A204.1 (cell line): ENCODE measurements at regions not wholly inside any gene's neighbourhood (a gene's known extent, or its start where the extent isn't known, plus 50 kb on each side); places are given as distances from the start of the nearest gene placed in this dataset.
"Not testable (repeated sequence)": the region's sequence is repeated elsewhere in the genome, so short reads cannot be mapped to it uniquely, and the experiment has no call there.

Experiments
- FAIRE-seq: peaks from 2 replicates; lab custom pipeline; 2012; peaks lifted over from hg19 to GRCh38; lab: Jason Lieb, UNC

DNA sequence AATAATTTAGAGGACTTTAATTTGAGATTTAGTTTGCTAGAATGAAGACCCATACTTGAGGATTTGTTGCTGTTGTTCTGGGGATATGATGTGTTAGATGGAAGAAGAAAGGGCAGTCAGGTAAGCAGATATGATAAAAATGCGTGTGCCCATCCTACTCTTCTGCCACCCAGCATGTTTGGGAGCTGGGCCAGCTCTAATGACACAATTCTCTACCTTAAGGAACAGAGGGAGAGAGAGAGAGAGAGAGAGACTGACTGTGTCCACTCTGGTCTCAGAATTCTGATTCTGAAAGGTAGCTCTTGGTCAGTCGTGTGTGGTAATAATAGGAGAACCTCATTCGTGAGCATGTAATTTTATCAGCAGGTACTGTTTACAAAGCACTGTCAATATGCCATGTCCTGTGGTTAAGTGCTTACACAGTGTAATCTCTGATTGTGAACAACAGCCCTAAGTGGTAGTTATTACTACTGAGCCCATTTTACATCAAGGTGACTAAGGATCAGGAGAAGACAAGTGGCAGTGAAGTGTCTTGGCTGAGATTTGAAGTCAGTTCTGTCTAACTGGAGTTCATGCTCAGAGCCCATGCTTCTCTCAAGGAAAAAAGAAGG lies 307.4 kb upstream of the SEMA6A start:
- FAIRE-seq = no peak

DNA sequence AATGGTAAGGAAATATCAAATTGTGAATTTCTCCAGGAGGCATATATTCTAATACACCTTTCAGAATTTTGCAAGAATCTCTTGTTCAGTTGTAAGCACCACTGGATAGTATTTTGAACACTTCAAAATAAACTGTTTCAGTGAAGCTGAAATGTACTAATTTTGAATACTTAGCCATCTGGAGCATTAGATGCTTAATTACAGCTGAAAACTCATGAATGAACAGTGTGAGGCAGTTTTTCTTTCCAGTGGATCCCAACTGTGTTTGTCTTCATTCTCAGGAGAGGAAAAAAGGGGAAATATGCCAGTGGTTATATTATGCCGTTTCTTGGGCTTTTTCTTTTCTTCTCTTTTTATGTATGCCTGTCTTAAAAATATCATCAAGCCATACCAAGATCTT lies 306.0 kb upstream of the SEMA6A start:
- no peak for FAIRE-seq

DNA sequence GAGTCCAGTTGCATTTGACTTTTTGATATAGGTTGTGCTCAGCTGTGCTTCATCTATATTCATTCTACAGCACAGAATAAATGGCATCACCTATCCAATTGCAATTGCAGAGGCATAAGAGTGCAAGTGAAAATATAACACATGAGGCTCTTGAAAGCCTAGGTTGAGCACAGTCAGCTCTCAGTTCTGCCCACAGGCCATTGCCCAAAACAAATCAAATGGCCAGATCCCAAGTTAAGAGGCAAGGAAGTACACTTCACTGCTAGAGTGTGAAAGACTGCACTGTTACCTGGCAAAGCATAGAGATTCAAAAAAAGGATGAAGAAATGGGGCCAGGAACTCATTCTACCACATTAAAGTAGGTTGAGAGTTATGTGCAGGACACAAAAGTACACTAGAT lies 305.5 kb upstream of the SEMA6A start:
- no peak for FAIRE-seq

DNA sequence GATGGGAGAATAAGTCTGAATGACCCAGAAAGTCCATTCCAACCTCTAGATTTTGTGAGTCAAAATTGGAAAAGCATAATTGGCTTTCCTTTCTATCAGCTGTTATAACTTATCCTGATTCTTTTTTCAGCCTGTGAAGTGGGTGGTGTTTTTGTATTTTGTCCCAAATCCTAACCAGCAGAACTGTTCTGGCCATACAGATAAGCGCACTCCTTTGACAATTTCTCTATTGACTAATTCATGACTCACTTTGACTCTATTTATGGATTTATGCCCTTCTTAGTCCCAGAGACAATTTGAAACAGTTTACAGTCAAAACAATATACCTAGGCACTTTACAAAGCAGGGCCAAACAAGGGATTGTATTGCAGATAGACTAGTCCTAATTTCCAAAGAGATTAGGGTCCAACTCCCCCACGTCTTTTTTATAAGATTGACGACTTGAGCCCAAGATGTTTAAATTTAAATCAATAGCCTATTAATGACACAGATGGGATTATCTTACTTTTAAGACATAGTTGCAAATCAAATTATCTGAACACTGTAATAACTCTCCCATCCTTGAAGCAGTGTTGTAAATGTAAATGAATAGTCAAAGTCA lies 301.7 kb upstream of the SEMA6A start:
- no peak for FAIRE-seq

DNA sequence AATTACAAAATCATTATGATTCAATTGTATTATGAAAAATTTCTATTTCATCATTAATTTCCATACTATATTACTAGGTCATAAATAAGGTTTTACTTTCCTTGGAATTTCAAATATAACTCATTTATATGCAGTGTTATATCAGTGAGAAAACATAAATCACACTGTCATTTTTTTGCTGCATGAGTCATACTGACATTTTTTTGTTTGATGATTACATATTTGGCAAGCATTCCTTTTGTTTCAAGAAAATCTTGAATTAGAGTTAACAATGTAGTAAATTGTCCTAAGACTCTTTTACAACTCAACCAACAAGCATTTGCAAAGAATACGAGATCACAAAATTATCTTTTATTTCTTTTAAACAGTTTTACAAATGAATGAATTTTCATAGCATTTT lies 298.4 kb upstream of the SEMA6A start:
- FAIRE-seq = no peak

DNA sequence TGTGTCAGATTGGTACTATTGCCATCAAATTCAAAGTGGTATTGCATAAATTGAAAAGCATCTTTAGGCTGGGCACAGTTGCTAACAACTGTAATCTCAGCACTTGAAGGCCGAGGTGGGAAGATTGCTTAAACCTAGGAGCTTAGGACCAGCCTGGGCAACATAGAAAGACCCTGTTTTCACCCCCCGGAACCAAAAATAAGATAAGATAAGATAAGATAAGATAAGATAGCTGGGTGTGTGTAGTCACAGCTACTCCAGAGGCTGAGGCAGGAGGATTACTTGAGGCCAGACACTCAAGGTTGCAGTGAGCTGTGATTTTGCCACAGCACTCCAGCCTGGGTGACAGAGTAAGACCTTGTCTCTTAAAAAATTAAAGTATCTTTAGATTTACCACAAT lies 297.9 kb upstream of the SEMA6A start:
- no peak for FAIRE-seq

DNA sequence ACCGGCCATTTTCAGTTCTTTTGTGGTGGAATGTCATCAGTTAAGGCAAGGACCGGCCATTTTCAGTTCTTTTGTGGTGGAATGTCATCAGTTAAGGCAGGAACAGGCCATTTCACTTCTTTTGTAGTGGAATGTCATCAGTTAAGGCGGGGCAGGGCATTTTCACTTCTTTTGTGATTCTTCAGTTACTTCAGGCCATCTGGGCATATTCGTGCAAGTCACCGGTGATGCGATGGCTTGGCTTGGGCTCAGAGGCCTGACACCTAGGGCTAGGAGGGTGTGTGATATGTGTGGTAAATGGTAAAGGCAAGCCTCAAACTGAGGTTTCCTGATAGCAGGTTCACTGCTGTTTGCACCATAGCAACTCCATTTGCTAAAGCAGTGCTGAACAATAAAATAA lies 293.2 kb upstream of the SEMA6A start:
- not testable (repeated sequence) for FAIRE-seq

DNA sequence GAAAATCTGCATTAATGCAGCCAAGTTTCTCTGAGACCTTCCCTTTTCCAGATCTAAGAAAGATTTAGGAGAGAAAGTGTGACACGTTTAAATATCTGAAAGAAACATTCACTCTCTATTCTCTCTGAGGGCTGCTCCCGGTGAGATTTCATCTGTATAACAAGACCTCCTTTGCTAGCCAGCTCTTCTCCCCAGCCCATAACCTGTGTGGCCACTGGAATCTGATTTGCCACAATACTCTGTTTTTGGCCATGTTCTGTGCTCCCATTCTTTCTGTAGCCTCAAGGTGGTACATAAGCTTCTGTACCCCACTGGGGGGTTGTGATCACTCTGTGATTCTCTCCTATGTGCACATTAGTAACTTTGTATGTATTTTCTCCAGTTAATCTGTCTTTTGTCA lies 291.0 kb upstream of the SEMA6A start:
- FAIRE-seq = no peak

DNA sequence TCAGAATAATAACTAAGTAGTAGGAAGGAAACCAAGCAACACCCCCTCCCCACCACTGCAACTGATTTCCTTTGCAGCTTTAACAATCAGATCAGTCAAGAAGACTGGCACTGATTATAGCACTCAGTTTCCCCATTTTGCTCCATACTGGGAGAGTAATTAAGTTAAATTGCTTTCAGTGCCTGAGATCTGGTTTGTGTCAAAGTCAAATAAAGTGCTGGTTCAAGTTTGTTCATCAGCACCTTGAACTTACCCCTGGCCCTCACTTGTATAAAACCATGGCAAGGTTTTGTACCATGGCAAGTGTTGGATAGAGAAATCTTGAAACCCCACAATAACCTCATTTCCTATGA lies 290.2 kb upstream of the SEMA6A start:
- no peak for FAIRE-seq

DNA sequence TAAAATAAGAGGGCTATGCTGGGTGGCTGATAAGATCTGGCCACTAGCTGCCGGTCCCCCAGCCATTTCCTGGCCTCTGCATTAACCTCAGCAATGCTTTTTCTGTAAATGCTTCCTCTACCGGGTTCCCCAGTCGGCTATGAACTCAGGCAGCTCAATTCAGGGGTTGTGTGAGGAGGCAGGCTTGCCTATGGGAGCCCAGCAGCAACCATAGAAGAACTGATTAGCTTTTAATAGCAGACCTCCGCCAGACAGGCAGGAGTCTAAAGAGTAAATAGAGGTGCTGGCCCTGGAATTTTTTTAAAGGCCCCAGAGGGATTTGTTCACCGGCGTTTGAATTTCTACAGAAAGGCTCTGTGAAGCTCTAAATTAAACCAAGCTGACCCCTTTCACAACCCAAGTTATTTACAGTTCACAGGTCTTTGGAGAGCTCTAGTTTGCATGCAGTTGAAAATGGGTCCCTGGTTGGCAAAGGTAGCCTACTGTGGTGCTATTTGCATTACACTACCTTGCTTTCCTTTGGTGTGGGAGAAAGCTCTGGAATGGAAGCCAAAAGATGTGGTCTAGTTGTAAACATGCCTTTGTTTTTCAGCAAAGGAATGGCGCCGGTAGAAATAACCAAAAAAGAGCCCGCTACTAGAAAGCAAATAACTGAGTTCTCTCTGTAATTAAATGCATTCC lies 289.7 kb upstream of the SEMA6A start:
- no peak for FAIRE-seq

DNA sequence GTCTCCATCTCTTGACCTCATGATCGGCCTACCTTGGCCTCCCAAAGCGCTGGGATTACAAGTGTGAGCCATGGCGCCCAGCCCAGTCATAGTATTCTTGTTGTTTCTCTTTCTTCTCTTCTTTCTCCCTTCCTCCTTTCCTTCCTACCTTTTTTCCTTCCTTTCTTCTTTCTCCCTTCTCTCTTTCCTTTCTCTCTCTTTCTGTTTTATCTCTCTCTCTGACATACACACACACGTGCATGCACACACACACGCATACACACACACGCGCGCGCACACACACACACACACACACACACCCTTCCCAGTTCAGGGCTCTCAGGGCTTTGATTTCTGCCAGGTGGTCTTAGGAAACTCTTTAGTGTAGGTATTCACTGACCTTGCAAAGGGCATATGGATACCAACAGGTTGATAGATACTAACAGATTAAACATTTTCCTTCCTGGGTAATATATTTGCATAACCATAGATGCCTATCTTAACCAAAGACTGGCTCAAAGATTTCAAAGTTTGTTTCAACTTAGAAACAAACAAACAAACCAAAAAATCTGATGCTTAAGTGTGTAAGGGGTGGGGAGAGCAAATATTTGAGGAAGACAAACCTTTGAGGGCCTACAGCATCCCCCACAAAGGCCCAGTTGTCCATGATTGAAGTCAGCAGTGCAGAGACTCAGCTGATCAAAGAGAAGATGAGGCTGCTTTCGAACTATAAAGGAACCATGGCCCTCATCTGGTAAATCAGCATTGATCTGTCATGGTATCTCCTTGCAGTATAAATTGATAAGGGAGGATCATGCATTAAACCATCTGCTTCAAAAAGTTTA lies 288.2 kb upstream of the SEMA6A start:
- no peak for FAIRE-seq

DNA sequence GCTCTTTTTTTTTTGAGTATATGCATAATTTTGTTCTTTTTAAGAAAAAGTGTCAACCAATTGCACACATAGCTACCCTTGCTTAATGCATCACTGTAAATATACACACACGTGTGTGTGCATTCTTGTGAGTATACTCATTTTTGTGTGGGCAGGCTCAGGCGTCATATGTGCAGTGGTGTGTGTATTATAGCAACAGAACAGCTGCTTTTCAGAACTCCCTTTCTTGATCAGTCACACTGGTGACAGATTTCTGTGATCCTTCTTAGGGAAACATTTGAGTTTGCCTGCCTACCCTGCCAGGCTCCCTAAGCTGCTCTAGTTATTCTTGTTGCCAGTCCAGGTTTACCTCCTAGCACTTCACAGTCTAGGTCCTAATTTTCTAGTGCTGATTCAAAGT lies 287.0 kb upstream of the SEMA6A start:
- no peak for FAIRE-seq

DNA sequence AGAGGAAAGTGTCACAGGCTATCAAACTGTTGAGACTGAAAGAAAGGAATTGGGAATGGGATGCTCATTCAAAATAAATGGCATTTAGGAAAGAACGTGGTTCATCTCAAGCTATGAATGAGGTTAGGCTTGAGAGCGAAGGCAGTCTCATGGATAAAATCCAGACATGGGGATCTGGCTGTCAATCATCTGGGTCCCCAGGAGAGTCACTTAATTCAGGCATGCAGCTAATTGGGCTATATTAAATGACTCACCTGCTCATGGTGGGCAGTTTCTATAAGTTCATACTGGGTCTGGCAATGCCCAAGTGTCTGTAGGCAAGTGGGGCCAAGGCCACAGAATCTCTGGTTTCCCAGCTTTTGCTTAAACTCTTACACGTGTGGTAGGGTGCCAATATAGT lies 286.5 kb upstream of the SEMA6A start:
- FAIRE-seq = no peak

DNA sequence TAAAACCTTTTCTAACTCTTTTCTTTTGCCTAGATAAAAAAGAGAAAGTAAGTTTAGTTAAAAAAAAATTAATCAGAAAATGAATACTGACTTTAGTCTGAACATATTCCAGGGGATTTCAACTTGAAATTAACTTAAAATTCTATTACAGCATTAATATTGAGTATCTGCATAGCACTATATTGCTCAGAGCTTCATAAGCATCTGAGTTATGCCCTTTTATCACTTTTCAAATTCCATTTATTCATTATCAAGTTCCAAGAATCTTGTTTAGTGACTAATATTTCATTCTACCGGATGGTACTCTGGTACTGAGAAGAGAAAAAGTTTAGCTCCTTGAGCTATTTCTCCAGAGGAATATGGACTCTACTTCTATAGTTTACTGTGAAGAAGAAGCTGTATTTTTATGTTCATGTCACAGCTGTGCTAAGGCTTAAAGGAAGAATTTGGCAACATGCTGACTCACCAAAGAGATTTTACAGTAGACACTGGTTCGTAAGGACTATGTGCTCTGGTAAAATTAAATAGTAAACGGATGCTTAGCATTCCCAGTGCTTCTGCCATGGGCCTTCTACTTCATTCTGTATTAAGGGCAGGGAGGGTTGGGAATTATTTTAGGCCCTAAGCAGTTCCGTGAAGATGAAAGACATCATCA lies 285.2 kb upstream of the SEMA6A start:
- FAIRE-seq = no peak

DNA sequence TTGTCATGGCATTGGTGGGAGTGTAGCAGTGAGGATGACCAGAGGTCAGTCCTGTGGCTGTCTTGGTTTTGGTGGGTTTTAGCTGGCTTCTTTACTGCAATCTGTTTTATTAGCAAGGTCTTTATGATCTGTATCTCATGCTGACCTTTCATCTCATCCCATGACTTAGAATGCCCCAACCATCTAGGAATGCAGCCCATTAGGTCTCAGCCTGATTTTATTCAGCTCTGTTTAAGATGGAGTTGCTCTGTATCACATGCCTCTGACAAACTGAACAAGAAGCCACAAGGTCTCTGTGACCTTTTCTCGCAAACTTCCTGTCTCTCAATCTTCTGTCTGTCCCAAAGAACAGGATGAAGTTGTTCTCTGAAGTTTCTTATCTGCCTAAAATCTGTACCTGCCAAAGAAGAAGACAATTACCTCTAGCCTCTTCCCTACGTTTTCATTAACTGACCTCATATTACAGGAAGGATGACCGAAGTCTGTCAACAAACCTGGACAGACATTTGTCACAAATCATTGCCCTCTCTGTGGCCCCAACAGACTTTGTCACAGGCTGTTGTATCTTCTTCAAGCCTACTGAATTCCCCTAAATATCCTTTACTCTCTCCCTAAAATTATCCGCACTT lies 284.2 kb upstream of the SEMA6A start:
- FAIRE-seq = no peak

DNA sequence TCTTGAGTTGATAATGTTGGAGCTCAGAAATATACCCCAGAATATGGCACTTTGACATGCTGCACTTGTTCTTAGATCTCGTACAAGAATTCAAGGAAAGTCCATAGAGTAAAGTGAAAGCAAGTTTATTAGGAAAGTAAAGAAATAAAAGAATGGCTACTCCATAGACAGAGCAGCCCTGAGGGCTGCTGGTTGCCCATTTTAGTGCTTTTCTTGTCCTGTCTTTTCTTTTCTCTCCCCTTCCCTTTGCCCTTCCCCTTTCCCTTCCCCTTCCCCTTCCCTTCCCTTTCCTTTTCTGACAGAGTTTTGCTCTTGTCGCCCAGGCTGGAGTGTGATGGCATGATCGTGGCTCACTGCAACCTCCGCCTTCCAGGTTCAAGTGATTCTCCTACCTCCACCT lies 283.4 kb upstream of the SEMA6A start:
- FAIRE-seq = not testable (repeated sequence)

DNA sequence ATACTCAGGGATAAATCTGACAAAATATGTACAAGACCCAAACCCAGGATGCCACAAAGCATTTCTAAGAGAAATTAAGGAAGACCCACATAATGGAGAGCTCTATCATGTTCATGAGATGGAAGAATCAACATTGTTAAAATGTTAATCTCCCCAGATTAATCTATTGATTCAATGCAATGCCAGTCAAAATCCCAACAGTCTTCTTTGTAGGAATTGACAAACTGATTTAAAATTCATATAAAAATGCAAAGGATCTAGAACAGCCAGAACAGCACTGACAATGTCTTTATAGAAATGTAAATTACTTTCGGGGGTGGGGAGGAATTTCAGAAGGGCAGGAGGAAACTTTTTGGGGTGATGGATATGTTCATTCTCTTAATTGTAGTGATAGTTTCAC lies 281.6 kb upstream of the SEMA6A start:
- FAIRE-seq = no peak

DNA sequence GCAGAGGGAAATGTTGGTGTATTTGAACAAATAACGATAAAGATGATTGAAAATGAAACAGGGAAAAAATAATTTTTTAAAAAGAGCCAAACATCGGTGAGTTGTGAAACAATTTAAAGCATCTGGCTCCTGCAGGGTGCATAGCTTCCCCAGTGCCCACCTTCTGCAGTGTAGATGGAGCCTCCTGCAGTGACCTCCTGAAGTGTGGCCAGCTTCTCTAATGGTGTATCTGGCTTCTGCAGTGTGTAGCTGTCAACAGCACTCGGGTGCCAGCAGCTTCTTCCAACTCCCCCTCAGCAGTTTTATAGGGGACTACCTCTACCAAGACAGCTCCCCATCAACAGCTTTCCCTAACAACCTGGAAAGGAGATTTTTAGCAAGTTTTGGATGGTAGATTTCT lies 279.4 kb upstream of the SEMA6A start:
- no peak for FAIRE-seq

DNA sequence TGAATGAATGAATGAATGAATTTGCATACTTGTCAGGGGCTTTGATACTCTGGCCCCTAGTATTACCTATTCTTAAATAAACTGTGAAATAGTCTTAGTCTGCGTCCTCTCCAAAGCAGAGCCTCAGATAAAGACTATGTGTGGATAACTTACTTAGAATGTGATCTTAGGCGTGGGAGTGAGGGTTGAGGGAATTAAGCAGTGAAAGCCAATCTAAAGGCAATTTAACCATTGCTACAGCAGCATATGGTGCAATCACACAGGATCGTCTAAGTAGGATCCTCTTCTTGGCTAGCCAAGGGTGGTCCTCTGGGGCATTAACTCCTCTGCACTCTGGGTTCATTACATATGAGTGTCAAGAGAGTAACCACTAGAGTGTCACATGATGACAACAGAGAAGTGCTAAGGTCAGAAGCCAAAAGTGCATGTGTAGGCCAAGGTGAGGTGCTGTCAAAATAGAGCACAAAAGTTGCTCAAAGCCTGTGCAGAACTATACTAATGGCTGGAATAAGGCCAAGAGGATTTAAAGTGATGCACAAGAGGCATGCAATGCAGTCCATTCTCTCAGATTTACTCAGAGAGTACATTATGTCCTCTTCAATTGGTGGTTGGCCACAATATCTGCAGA lies 274.4 kb upstream of the SEMA6A start:
- FAIRE-seq = no peak

DNA sequence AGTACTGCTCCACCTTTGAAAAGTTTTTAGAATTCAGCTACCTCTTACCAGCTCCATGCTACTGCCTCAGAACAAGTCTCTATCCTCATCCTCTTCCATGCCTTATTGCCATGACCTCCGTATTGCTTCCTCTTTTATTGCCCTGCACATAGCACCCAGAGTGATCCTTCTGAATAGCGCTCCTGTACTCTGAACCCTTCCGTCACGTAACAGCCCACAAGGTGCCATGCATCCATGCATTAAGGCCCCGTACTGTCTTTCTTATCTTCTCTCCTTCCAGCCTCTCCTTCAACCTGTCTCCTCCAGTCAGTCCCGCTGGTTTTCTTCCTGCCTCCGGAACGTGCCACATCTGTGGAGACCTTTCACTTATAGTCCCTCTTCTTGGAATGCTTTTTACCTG lies 273.3 kb upstream of the SEMA6A start:
- no peak for FAIRE-seq

DNA sequence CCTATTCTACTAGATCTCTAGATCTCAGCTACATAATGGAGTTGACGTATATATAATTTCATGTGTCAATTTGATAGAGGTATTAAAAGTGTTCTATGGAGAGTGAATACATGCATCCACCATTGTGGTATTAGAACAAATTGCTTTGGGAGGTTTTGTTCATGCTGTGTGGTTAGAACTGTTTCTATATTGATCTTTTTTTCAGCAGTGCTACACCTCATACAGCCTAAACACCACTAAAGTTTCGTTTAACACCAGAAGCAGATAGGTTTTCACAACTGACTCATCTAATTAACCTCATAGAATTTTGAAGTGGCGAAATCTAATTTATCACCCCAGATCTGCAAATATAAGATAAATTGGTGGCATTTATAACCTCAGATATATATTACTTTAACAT lies 269.4 kb upstream of the SEMA6A start:
- no peak for FAIRE-seq

DNA sequence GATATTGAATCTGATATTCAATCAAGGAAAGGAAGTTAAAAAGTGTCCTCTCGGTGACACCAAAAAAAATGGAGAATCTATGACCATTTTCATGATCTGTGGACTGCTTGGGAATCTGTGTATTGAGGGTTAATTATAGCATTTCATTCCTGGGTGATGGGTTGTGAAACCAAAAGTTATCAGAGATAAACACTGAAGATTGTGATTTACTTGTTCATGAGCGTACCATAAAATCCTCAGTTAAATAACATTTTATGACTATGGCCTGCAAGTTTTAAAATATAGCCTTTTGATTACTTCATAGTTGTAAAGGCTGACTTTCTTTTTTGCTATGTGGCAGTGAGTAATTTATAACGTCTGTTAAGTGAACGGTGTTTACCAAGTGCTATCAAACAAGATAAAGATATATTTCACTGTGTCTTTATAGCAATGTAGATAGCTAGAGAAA lies 267.9 kb upstream of the SEMA6A start:
- FAIRE-seq = no peak
